GM23338 (cell line): ENCODE measurements at regions not wholly inside any gene's neighbourhood (a gene's known extent, or its start where the extent isn't known, plus 50 kb on each side); places are given as distances from the start of the nearest gene placed in this dataset.

Source experiments
- CREB1 ChIP-seq: fragments of 250-450 bp; sonication (Bioruptor Pico); IDR thresholded peaks from 2 replicates; pipeline ENCODE4 v1.5.0; 2020; ENCODE audit warnings: low read depth, mild to moderate bottlenecking, moderate library complexity
- CTCF ChIP-seq, 2 experiments: fragments of 200-600 bp in 1 of 2; sonication (generic) in 1 of 2; conservative IDR thresholded peaks; 2 replicates each; pipeline versions ENCODE4 v1.5.1 to v1.6.1; 2016 to 2017; ENCODE audit warnings: antibody characterized with exemption in 2 of 2, low read depth in 2 of 2, mild to moderate bottlenecking in 2 of 2, moderate library complexity in 1 of 2
- ETS1 ChIP-seq: IDR thresholded peaks from 2 replicates; pipeline ENCODE4 v1.6.1; 2016; ENCODE audit warnings: antibody characterized with exemption
- EZH2 ChIP-seq: fragments of 200-600 bp; sonication (generic); IDR thresholded peaks from one replicate; pipeline ENCODE4 v1.8.0; 2017; ENCODE audit warnings: antibody characterized with exemption, mild to moderate bottlenecking, low read depth; ENCODE audit not compliant: unreplicated experiment
- EZH2phosphoT487 ChIP-seq: fragments of 200-600 bp; sonication (generic); IDR thresholded peaks from one replicate; pipeline ENCODE4 v1.8.1; 2018; ENCODE audit warnings: antibody characterized with exemption; ENCODE audit not compliant: unreplicated experiment
- JUNB ChIP-seq: IDR thresholded peaks from one replicate; pipeline ENCODE4 v1.6.1; 2016; ENCODE audit warnings: antibody characterized with exemption; ENCODE audit not compliant: unreplicated experiment
- POLR2AphosphoS5 ChIP-seq: IDR thresholded peaks from 2 replicates; pipeline ENCODE4 v1.6.1; 2016; ENCODE audit warnings: antibody characterized with exemption, low read depth
- REST ChIP-seq: IDR thresholded peaks from one replicate; pipeline ENCODE4 v1.6.1; 2018; ENCODE audit warnings: antibody characterized with exemption; ENCODE audit not compliant: unreplicated experiment
- ZNF114 ChIP-seq: fragments of 250-450 bp; sonication (Bioruptor Pico); IDR thresholded peaks from 2 replicates; pipeline ENCODE4 v1.5.0; 2020; ENCODE audit warnings: mild to moderate bottlenecking, moderate library complexity
- ZNF331 ChIP-seq: fragments of 250-450 bp; sonication (Bioruptor Pico); IDR thresholded peaks from 2 replicates; pipeline ENCODE4 v1.5.0; 2020; ENCODE audit warnings: low read depth, mild to moderate bottlenecking, moderate library complexity

GRCh38 chr5:104372796-104373195, 810.2 kb upstream of the NUDT12 start:
- no peak for TF ChIP-seq CTCF (conservative IDR thresholded peaks at IDR 0.05; ENCODE audit: low read depth in 2 of 2)
- TF ChIP-seq POLR2AphosphoS5, result no peak
- no peak for TF ChIP-seq EZH2phosphoT487
- TF ChIP-seq CREB1 (CRISPR knock-in tag), result no peak
- no peak for TF ChIP-seq REST
- TF ChIP-seq ZNF114 (CRISPR knock-in tag), result no peak
- no peak for TF ChIP-seq EZH2
- no peak for TF ChIP-seq ETS1
- no peak for TF ChIP-seq JUNB
- TF ChIP-seq ZNF331 (CRISPR knock-in tag), result no peak
